HepG2 (cell line): ENCODE measurements at regions not wholly inside any gene's neighbourhood (a gene's known extent, or its start where the extent isn't known, plus 50 kb on each side); places are given as distances from the start of the nearest gene placed in this dataset.
A peak's percentile ranks its signal among the peaks of the same experiment; 100 is the strongest.

Experiments
- CEBPB ChIP-seq: IDR thresholded peaks from 2 replicates; pipeline ENCODE4 v1.6.1; 2011; ENCODE audit warnings: low read depth, low read length, improper control_type of control experiment, borderline replicate concordance
- EZH2 ChIP-seq: conservative IDR thresholded peaks from 2 replicates; pipeline ENCODE4 v1.6.1; 2012; ENCODE audit warnings: mild to moderate bottlenecking, low read depth, low read length, moderate library complexity
- HMGXB3 ChIP-seq: sonication (generic); formaldehyde crosslinking; IDR thresholded peaks from 2 replicates; pipeline ENCODE4 v1.4.0; 2020; ENCODE audit warnings: missing genetic modification reagents, borderline replicate concordance
- HNF1A ChIP-seq, 2 experiments: sonication (generic) in 1 of 2; formaldehyde crosslinking in 1 of 2; IDR thresholded peaks; 2 replicates each; pipeline versions ENCODE4 v1.4.0 to v1.6.1; 2016 to 2020; ENCODE audit warnings: borderline replicate concordance in 1 of 2, low read depth in 1 of 2, mild to moderate bottlenecking in 1 of 2, missing genetic modification reagents in 1 of 2
- KDM1A ChIP-seq: IDR thresholded peaks from 2 replicates; pipeline ENCODE4 v1.6.1; 2016; ENCODE audit warnings: missing compliant biosample characterization
- KDM6A ChIP-seq: IDR thresholded peaks from 2 replicates; pipeline ENCODE4 v1.6.1; 2016; ENCODE audit warnings: low read depth
- RFXANK ChIP-seq: IDR thresholded peaks from 2 replicates; pipeline ENCODE4 v1.6.1; 2016
- SNAPC5 ChIP-seq: sonication (generic); formaldehyde crosslinking; IDR thresholded peaks from 2 replicates; pipeline ENCODE4 v1.8.1; 2023; ENCODE audit warnings: mild to moderate bottlenecking, missing genetic modification reagents, borderline replicate concordance
- ZFAT ChIP-seq: sonication (generic); formaldehyde crosslinking; conservative IDR thresholded peaks from 2 replicates; pipeline ENCODE4 v1.8.1; 2023; ENCODE audit warnings: missing genetic modification reagents, inconsistent platforms
- ZNF20 ChIP-seq: sonication (generic); formaldehyde crosslinking; IDR thresholded peaks from 2 replicates; pipeline ENCODE4 v1.4.0; 2020; ENCODE audit warnings: mild to moderate bottlenecking, moderate library complexity, missing genetic modification reagents
- ZNF441 ChIP-seq: sonication (generic); formaldehyde crosslinking; IDR thresholded peaks from 2 replicates; pipeline ENCODE4 v1.7.0; 2021; ENCODE audit warnings: missing genetic modification reagents, borderline replicate concordance
- ZNF564 ChIP-seq: sonication (generic); formaldehyde crosslinking; IDR thresholded peaks from 2 replicates; pipeline ENCODE4 v1.8.1; 2023; ENCODE audit warnings: mild to moderate bottlenecking, missing genetic modification reagents
- ZNF580 ChIP-seq: IDR thresholded peaks from 2 replicates; pipeline ENCODE4 v1.6.1; 2016; ENCODE audit warnings: low read depth, borderline replicate concordance
- ZNF616 ChIP-seq: sonication (generic); formaldehyde crosslinking; IDR thresholded peaks from 2 replicates; pipeline ENCODE4 v1.5.0; 2020; ENCODE audit warnings: low read depth, mild to moderate bottlenecking, missing genetic modification reagents
- ZNF639 ChIP-seq: conservative IDR thresholded peaks from 2 replicates; pipeline ENCODE4 v1.6.1; 2018; ENCODE audit warnings: missing genetic modification reagents
- ZNF724P ChIP-seq: sonication (generic); formaldehyde crosslinking; IDR thresholded peaks from 2 replicates; pipeline ENCODE4 v1.8.0; 2022; ENCODE audit warnings: missing genetic modification reagents, borderline replicate concordance
- ZNF737 ChIP-seq: sonication (generic); formaldehyde crosslinking; IDR thresholded peaks from 2 replicates; pipeline ENCODE4 v1.5.0; 2020; ENCODE audit warnings: missing genetic modification reagents, mild to moderate bottlenecking, borderline replicate concordance
- ZNF776 ChIP-seq: sonication (generic); formaldehyde crosslinking; IDR thresholded peaks from 2 replicates; pipeline ENCODE4 v1.4.0; 2020; ENCODE audit warnings: mild to moderate bottlenecking, missing genetic modification reagents

- TF ChIP-seq ZFAT (CRISPR knock-in tag) = no peak
- TF ChIP-seq ZNF20 (CRISPR knock-in tag) = no peak
- peak; percentile 77; the same call in 1 of the 2 replicates for TF ChIP-seq ZNF564 (CRISPR knock-in tag)
- TF ChIP-seq ZNF776 = no peak
- peak; percentile 47; the same call in 1 of the 2 replicates for TF ChIP-seq KDM1A (CRISPR knock-in tag)
- no peak for TF ChIP-seq KDM6A
- TF ChIP-seq ZNF441 = no peak; the same call in 1 of the 2 replicates
- no peak; the same call in 1 of the 2 replicates for TF ChIP-seq ZNF737 (CRISPR knock-in tag)
- peak; percentile 34; the same call in 1 of the 2 replicates for TF ChIP-seq HMGXB3 (CRISPR knock-in tag)
- TF ChIP-seq EZH2 = no peak
- TF ChIP-seq SNAPC5 = no peak
- peak; percentile 66; the same call in 1 of the 2 replicates for TF ChIP-seq HNF1A (IDR thresholded peaks at IDR 0.05; ENCODE audit: low read depth)
- TF ChIP-seq HNF1A (CRISPR knock-in tag; IDR thresholded peaks at IDR 0.05; ENCODE audit: borderline replicate concordance) = no peak
- TF ChIP-seq RFXANK (CRISPR knock-in tag) = peak; percentile 81
- peak; percentile 85 for TF ChIP-seq ZNF580 (CRISPR knock-in tag)
- TF ChIP-seq ZNF616 (CRISPR knock-in tag) = no peak
- no peak for TF ChIP-seq ZNF724P (CRISPR knock-in tag)
- no peak for TF ChIP-seq CEBPB
- peak; percentile 75 for TF ChIP-seq ZNF639 (CRISPR knock-in tag)
These were observed 63.7 kb downstream of the GPX5 start (continued) for GRCh38 chr6:28589234-28589956.
